ENCODE measurements at regions not wholly inside any gene's neighbourhood (a gene's known extent, or its start where the extent isn't known, plus 50 kb on each side); places are given as distances from the start of the nearest gene placed in this dataset.

DNA sequence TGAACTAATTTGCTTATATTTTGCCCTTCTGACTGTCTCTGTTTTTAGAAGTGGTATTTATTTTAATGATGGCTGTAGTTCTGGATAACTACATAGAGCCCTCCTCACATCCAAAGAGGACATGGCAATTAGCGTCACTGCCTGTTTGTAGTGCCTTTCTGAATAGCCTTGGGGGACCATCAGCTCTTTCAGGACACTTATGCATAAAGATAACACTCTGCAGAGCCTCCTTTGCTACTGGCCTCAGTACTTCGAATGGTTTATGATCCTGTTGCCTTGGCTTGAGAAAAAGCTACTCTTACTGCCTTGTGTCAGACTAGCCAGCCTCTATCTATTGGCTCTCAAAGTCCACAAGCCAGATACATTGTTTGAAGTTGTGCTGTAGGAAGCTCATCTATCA lies 105.4 kb upstream of the SPRED1 start:
- no peak overlapping the region for H3K4me3 ChIP-seq (replicated peaks; ENCODE audit: low read depth, low read length)
- no peak for DNase-seq (ENCODE audit: low read depth)
- TF ChIP-seq, protein P1, sequence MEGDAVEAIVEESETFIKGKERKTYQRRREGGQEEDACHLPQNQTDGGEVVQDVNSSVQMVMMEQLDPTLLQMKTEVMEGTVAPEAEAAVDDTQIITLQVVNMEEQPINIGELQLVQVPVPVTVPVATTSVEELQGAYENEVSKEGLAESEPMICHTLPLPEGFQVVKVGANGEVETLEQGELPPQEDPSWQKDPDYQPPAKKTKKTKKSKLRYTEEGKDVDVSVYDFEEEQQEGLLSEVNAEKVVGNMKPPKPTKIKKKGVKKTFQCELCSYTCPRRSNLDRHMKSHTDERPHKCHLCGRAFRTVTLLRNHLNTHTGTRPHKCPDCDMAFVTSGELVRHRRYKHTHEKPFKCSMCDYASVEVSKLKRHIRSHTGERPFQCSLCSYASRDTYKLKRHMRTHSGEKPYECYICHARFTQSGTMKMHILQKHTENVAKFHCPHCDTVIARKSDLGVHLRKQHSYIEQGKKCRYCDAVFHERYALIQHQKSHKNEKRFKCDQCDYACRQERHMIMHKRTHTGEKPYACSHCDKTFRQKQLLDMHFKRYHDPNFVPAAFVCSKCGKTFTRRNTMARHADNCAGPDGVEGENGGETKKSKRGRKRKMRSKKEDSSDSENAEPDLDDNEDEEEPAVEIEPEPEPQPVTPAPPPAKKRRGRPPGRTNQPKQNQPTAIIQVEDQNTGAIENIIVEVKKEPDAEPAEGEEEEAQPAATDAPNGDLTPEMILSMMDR (IDR thresholded peaks at IDR 0.05; ENCODE audit: low read length, missing control alignments), result no peak

DNA sequence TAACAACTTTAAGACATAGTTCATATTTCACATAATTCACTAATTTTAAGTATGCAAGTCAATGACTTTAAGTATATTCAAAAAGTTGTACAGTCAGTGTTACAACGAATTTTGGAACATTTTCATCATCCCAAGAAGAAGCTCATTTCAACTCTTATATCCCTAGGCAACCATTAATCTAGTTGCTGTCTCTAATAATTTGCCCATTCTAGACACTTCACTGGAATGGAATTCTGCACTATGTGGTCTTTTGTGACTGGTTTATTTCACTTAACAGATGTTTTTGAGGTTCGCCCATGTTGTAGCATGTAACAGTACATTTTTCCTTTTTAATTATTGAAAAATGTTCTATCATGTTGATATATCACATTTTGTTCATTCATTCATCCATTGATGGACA lies 104.2 kb upstream of the SPRED1 start:
- DNase-seq (ENCODE audit: low read depth), result no peak
- TF ChIP-seq, protein P1 (IDR thresholded peaks at IDR 0.05; ENCODE audit: low read length, missing control alignments), result no peak
- no peak overlapping the region for H3K4me3 ChIP-seq (replicated peaks; ENCODE audit: low read depth, low read length)

DNA sequence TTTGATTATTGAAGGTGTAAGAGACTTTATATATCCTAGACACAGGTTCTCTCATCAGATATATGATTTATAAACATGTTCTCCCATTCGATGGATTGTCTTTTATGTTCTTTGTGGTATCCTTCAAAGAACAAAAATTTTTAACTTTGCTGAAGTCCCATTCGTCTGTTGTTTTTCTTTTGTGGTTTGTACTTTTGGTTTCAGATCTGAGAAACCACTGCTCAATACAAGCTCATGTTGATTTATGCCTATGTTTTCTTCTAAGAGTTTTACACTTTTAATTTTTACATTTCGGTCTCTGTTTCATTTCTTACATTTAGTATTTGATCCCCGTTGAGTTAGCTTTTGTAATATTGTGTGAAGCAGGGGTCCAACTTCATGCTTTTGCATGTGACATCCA lies 103.3 kb upstream of the SPRED1 start:
- TF ChIP-seq, protein P1 (IDR thresholded peaks at IDR 0.05; ENCODE audit: low read length, missing control alignments), result no peak
- no peak overlapping the region for H3K4me3 ChIP-seq (replicated peaks; ENCODE audit: low read depth, low read length)
- DNase-seq (ENCODE audit: low read depth), result no peak

DNA sequence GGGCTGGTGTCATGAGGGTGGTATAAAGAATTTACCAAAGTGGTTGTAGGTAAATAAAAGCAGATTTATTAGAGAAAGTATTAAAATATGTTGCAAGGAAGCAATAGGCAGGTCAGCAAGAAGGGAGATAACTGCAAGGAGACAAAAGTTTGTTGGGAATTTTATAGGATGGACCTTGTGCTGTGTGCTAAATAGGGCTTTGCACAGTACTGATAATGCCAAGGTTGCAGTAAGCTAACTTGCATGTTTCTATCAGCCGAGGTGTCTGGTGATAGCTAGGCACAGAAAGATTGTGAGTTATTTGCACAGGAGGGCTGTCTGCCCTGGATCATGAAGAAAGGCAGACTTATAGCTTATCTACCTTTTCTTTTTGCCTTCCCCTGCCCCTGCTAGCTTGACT lies 102.5 kb upstream of the SPRED1 start:
- DNase-seq (ENCODE audit: low read depth), result no peak
- no peak overlapping the region for H3K4me3 ChIP-seq (replicated peaks; ENCODE audit: low read depth, low read length)
- TF ChIP-seq, protein P1 (IDR thresholded peaks at IDR 0.05; ENCODE audit: low read length, missing control alignments), result no peak

DNA sequence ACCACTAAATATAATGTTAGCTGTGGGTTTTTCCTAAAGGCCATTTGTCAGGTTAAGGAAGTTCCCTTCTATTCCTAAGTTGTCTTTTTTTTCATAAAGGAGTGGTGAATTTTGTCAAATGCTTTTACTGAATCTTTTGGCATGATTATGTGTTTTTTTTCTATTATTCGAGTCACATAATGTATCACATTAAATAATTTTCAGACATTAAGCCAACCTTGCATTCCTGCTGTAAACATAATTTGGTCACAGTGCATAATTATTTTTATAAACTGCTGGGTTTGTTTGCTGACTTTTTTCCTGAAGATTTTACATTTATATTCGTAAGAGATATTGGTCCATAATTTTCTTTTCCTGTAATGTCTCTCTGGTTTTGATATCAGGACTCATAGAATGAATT lies 101.8 kb upstream of the SPRED1 start:
- TF ChIP-seq, protein P1 (IDR thresholded peaks at IDR 0.05; ENCODE audit: low read length, missing control alignments), result no peak
- no peak overlapping the region for H3K4me3 ChIP-seq (replicated peaks; ENCODE audit: low read depth, low read length)
- no peak for DNase-seq (ENCODE audit: low read depth)

DNA sequence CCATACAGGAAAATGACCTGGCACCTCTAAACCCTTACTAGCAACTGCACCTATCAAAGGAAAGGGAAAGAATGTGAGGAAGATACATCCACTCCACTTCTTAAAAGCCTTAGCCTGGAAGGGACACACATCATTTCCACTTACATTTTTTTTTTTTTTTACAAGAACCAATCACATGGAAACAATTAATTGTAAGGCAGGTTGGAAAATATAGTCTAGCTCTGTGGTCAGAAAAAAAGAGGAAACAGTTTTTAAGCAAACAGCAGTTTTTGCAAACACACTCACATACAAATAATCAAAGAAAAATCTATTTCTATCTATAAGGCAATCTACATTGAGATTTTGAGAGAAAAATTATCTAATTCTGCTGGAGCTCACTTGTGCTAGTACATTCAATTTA lies 98.9 kb upstream of the SPRED1 start:
- TF ChIP-seq, protein P1 (IDR thresholded peaks at IDR 0.05; ENCODE audit: low read length, missing control alignments), result no peak

DNA sequence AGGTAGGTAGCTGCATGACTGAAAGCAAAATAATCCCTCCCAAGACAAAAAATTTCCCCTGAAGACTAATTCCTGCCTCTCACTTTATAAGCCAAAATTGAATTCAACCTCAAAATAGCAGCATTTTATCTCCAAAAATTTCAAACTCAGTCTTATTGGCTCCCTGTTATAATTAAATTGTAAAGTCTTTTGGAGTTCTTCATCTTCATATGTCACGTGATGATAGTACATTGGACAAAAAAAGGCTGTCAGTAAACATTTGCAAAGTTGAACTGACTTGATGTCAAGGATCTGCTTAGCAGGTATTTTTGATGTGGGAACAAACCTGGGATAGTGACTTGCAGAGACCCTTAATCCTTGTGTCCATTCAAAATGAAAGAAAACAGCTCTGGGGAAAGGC lies 98.4 kb upstream of the SPRED1 start:
- H3K4me3 ChIP-seq (replicated peaks; ENCODE audit: low read depth, low read length), result no peak overlapping the region
- TF ChIP-seq, protein P1 (IDR thresholded peaks at IDR 0.05; ENCODE audit: low read length, missing control alignments), result no peak
- DNase-seq (ENCODE audit: low read depth), result no peak

More for the DNA sequence above, 98.9 kb upstream of the SPRED1 start:
- no peak overlapping the region for H3K4me3 ChIP-seq (replicated peaks; ENCODE audit: low read depth, low read length)
- no peak for DNase-seq (ENCODE audit: low read depth)
